ENCODE measurements at regions not wholly inside any gene's neighbourhood (a gene's known extent, or its start where the extent isn't known, plus 50 kb on each side); places are given as distances from the start of the nearest gene placed in this dataset.

DNA sequence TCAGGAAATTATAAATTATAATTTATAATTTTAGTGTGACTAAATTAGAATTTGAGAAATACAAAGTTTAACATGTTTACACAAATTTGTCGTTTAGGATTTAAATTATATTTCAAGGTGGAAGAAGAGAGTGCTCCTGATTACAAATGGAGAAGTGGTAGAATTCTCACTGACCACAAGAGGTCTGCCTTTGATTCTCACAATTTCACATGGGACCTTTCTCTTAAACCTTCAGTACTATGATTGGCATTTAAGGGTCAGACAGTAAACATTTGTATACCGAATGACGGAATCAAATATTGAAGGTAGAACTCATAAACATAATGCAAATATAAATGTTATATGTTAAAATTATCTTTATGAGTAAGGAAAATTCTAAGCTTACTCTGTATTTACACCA lies 171.7 kb downstream of the SLIT2 start:
- Histone ChIP-seq H2BK5ac (ENCODE audit: insufficient read length, low read length) (no peak overlapping the region), H3K23me2 (ENCODE audit: insufficient read length, low read depth, low read length, poor library complexity, severe bottlenecking) (no peaks in the 10 kb centered on the region), H3K18ac (ENCODE audit: insufficient read length, low read depth, low read length) (no peak overlapping the region), H2BK20ac (ENCODE audit: low read depth, low read length, poor library complexity, severe bottlenecking) (no peak overlapping the region), H3T11ph (ENCODE audit: low read length) (no peak overlapping the region), H2AFZ (ENCODE audit: low read length) (no peak overlapping the region), H3K4ac (ENCODE audit: low read depth, low read length) (no peak overlapping the region), H3K27ac (ENCODE audit: insufficient read length, low read depth, low read length) (no peak overlapping the region), H3K27me3 (ENCODE audit: insufficient read depth, low read length) (no peaks in the 10 kb centered on the region), H4K8ac (replicated peaks; ENCODE audit: insufficient read length, low read depth, low read length) (no peak overlapping the region), H3K9me3 (ENCODE audit: control insufficient read depth, low read depth, low read length) (no peaks in the 10 kb centered on the region), H3K23ac (ENCODE audit: insufficient read length, low read depth, low read length) (no peak overlapping the region), H4K91ac (ENCODE audit: insufficient read length, low read depth, low read length) (no peak overlapping the region), H3K4me1 (ENCODE audit: insufficient read depth, low read length) (no peaks in the 10 kb centered on the region), H2BK12ac (ENCODE audit: insufficient read length, low read depth, low read length) (no peak overlapping the region), H2BK120ac (ENCODE audit: low read depth, low read length, poor library complexity, severe bottlenecking) (no peak overlapping the region), H3K56ac (ENCODE audit: insufficient read length, low read depth, low read length) (no peak overlapping the region), H3K79me2 (ENCODE audit: insufficient read depth, low read length) (no peaks in the 10 kb centered on the region), H4K5ac (ENCODE audit: insufficient read length, low read depth, low read length) (no peak overlapping the region), H3K79me1 (ENCODE audit: insufficient read depth, low read depth, low read length, poor library complexity, severe bottlenecking) (no peaks in the 10 kb centered on the region), H4K20me1 (ENCODE audit: control insufficient read depth, insufficient read depth, insufficient read length) (no peaks in the 10 kb centered on the region), H2BK15ac (ENCODE audit: low read depth, low read length) (no peak overlapping the region), H3K9ac (ENCODE audit: extremely low read depth, insufficient read length, low read length) (no peak overlapping the region), H3K14ac (ENCODE audit: insufficient read depth, low read length) (no peak overlapping the region), H3K4me2 (ENCODE audit: insufficient read depth, insufficient read length, low read length) (no peak overlapping the region), H2AK5ac (ENCODE audit: insufficient read length, low read length) (no peak overlapping the region)
- no peaks in the 10 kb centered on the region for H3K27me3 Mint-ChIP-seq (ENCODE audit: low read depth)
- H3K36me3 Mint-ChIP-seq (ENCODE audit: insufficient read depth in 1 of 3, low read depth in 3 of 3) = no peaks in the 10 kb centered on the region
- no peak for DNase-seq
- H3K4me3 Mint-ChIP-seq = no peak overlapping the region
- H3K27ac Mint-ChIP-seq = no peak overlapping the region
- no CpG with 5 or more reads among the region's 3 CpGs for WGBS (ENCODE audit: extremely low coverage, insufficient read length, low lambda C conversion rate)
- peaks cover 2 to 6% of the 10 kb centered on the region in 2 experiments for H3K4me1 Mint-ChIP-seq
- TF ChIP-seq, protein P1, sequence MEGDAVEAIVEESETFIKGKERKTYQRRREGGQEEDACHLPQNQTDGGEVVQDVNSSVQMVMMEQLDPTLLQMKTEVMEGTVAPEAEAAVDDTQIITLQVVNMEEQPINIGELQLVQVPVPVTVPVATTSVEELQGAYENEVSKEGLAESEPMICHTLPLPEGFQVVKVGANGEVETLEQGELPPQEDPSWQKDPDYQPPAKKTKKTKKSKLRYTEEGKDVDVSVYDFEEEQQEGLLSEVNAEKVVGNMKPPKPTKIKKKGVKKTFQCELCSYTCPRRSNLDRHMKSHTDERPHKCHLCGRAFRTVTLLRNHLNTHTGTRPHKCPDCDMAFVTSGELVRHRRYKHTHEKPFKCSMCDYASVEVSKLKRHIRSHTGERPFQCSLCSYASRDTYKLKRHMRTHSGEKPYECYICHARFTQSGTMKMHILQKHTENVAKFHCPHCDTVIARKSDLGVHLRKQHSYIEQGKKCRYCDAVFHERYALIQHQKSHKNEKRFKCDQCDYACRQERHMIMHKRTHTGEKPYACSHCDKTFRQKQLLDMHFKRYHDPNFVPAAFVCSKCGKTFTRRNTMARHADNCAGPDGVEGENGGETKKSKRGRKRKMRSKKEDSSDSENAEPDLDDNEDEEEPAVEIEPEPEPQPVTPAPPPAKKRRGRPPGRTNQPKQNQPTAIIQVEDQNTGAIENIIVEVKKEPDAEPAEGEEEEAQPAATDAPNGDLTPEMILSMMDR (conservative IDR thresholded peaks at IDR 0.05) = no peak; the same call in 1 of the 3 replicates
- H3K9me3 Mint-ChIP-seq = no peaks in the 10 kb centered on the region
